ENCODE measurements at regions not wholly inside any gene's neighbourhood (a gene's known extent, or its start where the extent isn't known, plus 50 kb on each side); places are given as distances from the start of the nearest gene placed in this dataset.

DNA sequence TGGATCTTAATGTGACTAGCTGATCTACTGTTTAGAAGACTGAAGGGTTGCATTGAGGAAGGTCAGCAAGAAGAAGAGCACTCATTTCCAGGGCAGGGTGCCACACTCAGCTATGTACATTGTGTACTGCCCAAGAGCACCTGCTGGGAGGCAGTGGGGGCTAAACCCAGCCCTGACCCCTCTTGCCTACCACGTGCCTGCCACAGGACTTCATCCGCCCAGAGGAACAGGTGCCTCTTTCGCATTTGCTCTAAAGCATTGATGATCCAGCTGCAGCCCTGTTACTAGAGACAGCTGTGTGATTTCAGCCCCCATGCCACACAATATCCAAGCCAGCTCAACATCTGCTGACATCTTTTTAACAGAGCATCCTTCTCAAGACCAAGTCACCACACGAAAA is 341.8 kb downstream of the LMX1A start:
- DNase-seq: no peak

DNA sequence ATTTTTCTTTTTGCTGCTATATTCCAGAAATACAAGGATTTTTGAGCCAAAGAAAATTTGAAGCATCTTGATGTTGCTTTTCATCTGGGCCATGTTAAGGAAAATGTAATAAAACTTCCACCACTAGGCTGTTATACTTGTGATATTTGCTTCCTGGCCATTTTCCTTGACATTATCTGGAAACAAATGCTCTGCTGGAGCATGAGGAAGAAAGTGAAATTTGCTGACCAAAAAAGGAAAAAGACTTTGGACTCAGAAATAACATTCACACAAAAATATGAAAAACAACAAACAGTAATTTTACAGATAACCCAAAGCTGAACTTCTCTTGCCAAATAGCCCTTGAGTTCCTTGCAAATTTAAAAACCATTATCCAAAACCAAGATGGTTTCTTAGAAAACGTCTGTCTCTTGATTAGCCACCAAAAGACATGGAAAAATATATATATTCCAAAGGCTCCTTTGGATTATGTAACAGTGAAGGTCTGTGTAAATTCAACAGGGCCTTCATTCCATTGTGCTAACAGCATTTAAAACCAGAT is 344.5 kb downstream of the LMX1A start:
- no peak for DNase-seq

DNA sequence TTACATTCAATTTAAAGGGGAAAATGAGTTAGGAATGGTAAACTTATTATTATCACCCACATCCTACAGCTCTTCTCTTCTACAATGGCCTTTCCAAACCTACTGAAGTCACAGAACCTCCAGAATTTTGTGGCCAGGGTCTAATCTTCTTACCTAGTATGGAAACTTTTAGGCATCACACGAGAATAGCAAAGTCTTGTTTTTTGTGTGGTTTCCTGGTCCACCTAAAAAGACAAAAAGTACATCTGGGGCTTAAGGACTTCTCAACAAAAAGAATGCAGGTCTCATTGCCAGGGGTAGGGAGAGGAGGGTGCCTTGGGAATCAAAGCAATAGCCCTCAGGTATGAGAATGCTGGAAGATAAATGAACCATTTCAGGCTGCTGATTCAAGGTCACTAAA is 345.3 kb downstream of the LMX1A start:
- DNase-seq: no peak

DNA sequence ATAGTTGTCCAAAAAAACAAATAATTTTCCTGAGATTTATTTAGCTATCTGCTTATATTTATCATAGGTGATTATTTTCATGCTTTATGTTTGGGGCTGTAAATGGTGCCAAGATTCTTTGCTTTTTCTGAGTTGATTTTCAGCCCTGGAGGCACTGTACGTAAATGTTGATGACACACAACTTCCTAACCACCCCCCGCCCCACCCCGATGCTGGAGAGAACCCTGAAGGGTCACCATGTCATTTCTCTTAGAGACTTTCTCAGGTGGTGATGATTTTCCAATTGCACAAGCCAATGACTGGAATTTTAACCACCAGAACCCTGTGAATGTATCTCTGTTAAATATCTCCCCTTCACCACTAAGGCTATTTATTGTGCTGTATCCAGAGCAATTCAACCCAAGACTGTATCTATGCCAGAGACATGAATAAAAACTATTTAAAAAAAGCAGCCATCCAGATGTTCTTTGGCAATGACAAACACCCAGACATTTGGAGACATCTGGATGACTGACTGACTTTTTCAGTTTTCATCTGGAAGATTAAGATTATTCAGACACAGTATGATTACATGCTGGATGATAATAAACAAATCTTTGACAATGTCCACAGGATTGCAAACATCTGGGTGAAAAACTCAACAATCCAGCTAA is 346.0 kb downstream of the LMX1A start:
- DNase-seq: no peak

DNA sequence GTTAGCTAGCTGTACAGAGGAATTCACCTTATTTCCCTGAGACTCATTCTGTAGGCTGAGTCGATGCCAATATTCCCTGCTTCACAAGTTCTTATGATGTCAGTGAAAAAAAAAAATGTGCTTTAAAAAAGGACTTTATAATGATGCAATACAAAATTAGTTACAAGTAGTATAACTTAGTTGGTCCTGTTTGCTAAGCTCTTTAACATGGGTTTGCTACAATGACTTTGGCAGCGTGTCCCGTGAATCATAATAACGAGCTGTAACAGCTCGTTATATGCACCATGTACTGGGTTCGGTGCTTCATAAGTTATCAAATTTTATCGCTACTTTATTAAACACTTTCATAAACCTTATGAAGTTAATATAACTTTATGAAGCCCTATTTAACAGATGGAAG is 349.7 kb downstream of the LMX1A start:
- DNase-seq: no peak

DNA sequence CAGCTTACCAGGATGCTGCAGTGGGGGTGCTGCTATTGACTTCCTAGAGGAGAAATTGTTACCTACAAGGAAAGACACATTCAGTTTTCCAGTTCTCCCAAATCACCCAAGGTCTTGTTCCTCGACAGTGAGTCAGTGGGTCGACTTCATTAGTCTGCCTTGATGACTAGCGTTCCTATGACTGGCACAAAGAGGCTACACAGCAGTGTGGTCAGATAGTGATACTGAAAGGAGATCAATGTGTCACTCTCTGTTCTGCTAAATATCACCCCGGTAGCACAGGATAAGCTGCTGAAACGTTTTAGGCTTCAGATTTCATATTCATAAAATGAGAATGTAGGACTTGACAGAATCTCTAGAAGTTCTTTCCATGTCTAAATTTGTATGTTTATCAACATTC is 357.4 kb downstream of the LMX1A start:
- DNase-seq: no peak

DNA sequence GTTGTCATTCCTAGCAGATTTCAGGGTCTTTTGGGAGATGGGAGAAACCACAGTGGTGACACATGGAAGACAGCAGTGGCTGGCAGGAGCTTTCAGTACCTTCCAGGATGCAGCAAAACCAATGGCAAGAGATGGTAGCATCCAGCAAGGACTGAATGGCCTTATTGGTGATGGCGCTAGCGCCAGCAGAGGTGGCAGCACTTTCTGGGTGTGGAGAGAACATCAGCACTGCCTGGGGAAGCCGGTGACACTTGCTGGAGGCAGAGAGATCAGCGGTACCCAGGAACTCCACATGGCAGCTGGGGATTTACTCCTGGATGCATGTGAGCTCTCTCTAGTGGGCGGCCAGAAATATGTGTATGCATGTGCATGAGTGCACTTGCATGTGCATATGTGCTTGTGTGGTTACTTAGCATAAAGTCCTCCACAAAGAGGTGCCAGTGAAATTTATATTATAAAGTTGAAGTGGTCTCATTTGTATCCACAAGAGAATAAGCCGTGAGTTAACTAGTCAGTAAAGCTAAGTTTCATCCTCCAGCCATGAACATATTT is 364.7 kb downstream of the LMX1A start:
- DNase-seq: no peak

DNA sequence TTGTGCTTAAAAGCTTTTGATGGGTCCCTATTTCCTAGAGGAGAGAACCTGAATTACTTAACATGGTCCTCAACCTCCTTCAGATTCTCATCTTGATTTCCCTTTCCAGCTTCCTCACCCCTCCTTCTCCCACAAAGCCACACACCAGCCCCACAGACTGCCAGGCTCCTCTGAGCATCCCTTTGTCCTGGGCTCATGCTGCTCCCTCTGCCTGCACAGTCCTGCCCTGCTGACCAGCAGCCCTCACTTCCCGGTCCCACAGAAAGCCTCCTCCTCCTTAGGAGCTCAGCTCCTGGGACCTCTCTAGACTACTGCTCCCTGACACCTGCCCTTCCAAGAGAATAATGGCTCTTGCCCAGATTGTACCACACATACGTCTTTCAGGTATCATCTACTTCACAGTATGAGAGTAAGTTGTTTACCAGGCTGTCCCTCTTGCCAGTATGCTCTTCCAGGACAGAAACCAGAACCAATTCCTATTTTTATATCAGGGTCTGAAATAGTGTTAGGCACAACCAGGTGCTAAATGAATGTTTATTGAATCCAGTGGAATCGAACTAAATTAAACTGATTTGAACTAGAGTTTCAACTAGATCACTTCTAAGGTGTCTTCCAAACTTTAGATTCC is 373.4 kb downstream of the LMX1A start:
- no peak for DNase-seq

DNA sequence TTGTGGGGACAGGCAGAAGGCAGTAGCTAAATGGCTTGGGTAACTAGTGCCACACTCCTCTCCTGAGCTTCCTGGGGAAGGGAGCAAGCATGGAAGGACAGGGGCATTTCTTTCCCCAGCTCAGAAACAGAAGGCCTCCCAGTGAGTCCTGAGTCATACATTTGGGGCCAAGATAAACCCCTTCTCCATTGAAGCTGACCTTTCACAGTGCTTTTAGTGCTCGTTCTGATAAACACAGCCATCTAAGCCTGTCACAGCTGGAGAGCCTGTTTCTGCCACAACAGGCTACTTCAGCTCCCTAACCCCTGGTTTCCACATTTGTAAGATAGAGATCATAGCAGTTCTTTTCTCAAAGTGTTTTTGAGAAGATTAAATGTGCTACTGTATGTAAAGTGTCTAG is 374.0 kb downstream of the LMX1A start:
- DNase-seq: no peak

DNA sequence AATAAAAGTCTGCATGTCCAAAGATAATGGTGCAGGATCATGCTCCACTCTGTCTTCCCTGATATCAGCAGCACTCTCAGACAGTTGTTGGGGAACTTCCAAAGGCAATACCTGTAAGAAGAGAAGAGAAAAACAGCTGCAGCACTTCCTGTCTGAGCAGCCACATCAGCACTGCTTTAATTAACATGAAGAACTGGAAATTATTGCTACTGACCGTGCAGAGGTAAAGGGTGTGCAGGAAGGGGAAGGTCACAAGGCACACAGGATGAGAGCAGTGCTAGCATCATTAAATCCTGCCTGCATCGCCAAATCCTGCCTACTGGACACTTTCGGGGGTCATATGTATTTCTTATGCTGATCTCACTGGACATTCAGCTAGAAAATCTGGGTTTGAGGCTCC is 379.0 kb downstream of the LMX1A start:
- DNase-seq: no peak

DNA sequence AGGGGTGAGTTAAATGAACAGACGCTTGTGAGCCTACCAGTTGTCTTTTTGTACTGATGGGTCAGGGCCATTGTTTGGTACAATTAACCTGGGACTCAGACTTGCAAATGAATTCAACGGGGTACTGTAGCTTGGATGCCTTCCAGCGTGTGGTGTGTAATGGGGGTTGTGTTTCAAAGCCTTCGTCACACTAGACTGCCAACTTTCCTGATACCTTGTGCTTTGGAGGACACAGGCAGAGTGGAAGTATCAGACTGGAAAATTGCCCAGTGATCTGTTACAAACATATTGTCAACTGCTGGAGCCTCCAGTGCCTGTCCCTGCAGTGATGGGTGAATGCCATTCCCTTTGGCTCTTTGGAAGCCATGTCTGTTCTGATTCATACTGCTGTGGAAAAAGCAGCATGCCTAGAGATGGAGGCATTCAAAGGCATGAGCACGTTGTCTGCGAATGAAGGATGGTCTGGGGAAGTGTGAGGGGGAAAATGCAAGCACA is 384.5 kb downstream of the LMX1A start:
- DNase-seq: no peak

DNA sequence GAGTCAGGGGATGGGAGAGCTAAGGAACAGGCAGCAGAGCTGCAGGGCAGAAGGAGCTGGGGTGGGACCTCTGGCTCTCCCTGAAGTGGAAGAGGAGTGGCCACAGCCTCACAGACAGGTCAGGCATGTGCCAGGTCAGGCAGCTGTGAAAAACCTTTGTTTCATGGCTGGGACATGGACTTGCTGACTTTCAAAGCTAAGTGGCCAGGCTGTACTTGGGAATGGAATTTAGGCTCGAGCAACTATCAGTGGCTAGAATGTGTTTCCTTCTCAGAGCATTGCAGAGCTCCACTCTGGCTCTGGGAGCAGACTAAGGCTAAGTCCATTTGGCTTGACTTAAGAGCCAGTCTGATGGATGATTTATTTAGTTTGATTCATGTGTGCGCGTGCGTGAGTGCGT is 385.1 kb downstream of the LMX1A start:
- no peak for DNase-seq

DNA sequence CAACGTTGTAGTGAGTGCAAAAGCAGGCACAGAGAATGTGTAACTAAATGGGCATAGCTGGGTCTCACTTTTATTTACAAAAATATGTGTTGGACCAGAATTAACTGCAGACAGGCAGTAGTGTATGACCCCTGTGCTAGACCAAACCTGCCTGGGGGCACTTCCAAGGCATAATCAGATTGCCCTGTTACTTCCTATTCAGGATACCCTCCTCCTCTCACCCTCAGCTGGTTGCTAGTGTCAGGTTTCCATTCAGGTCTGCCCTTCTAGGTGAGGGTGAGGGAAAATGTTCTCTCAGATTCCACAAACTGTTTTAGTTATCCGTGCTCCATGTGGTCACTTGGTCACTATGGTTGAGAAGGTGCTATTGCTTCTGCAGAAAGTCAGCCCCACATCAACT is 387.3 kb downstream of the LMX1A start:
- DNase-seq: no peak

DNA sequence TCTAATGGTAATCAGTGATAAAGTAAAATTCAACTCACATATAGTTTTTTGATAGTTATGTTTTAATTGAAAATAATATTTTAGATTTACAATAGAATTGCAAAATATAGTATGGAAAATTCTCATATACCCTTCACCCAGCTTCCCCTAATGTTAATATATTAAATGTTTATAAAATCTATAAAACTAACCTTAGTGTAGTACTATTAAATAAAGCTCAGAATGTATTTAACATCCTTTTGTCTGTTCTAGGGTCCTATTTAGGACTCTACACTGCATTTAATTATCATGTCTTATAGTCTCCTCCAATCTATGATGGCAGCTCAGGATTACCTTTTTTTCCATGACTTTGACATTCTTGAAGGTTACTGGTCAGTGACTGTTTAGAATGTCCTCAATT is 389.2 kb downstream of the LMX1A start:
- DNase-seq: no peak

DNA sequence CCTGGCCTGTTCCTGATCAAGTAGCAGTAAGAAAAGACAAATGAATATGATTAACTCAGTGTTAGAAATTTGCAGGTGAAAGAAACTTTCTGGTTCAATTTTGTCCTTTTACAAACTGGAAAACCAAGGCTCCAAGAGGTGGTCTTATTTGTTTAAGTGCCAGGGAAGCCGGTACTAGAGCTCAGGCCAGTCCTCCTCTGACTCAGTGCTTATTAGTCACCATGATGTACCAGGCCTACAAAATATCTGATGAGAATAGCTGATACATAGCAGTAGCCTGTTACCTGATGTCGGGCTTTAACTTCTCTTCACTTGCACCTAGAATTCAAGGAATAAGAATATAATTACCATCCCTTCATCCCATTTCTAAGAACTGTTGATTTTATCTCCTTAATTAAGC is 394.8 kb downstream of the LMX1A start:
- no peak for DNase-seq

DNA sequence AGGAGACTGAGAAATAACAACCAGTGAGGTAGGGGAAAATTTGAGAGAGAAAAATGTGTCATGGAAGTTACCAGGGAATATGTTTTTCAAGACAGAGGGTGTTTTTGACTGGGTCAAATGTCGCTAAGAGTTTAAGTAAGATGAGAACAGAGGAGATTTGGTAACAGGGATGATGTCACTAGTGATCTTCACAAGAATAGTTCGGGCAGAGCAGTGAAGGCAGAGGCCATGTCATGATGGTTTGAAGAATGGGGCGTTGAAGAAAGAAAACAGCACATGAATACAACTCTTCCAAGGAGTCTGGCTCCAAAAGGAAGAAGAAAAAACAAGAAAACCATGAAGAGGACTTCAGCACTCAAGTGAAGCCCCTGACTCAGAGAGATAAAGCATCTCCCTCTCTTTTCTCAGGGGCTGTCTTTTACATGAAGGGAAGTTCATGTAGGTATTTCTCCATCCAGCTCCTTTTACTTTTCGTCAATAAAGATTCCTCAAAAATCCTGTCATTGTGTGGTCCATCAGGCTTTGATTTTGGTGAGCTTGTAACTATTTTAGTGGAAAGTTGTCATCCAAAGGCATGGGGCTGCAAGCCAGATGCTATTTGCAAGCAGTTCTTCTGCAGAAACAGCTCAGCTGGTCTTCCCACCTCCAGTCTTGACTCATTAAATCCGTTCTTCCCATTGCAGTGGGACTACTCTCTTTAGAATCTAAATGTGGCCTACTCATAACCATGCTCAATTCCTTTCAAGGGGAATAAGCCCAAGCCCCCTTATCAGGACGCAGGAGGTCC is 397.3 kb downstream of the LMX1A start:
- DNase-seq: no peak

DNA sequence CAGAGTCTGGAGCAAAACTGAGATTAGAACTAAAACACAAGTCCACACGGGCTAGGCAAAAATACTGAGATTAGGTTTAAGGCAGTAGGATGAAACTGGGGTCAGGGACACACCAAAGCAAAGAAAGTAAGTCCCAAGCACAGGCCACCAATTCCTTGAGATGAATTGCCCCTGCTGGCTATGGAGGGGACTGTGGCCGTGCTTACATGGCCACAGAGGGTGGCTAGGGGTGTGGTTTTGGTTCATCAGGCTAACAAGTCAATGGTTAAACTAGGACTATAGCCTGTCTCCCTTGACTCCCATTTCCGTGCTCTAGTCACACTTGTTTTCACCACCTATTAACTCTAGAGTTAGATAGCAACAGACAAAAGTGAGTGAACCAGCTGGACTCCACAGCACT is 394.8 kb downstream of the PBX1 start:
- no peak for DNase-seq

DNA sequence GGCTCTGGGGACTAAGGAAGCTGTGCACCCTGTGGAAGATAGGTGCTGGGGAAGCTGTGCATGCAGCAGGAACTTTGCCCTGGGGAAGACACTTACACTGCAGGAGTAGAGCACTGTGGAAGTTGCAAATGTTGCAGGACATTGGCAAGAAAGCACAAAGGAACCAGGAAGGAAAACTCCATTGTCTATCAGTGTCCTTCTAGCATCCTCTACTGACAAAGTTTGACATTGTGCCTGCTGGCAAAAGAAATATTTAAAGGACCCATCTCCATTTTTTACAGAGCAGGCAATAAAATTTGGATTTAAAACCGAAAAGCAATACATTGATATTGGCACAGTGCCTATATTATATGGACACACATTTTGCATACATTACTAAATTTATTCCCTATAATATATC is 394.1 kb downstream of the PBX1 start:
- no peak for DNase-seq

DNA sequence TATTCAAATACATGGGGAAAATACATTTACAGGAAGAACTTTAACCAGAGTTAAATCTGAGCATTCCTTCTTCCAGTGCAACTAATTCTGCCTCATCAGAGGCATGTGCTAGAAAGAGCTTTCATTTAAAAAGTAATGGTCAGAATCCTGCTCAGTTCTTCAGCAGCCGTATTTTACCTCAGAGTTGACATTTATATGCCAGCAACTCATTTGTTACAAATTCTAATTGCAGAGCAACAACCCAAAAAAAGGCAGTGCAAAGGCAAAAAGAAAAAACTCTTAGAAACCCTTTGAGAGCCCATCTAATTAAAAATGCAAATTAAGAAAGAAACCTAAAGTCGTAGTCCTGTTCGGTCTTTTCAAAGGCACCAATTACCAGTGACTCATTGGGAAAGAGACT is 392.5 kb downstream of the PBX1 start:
- no peak for DNase-seq

DNA sequence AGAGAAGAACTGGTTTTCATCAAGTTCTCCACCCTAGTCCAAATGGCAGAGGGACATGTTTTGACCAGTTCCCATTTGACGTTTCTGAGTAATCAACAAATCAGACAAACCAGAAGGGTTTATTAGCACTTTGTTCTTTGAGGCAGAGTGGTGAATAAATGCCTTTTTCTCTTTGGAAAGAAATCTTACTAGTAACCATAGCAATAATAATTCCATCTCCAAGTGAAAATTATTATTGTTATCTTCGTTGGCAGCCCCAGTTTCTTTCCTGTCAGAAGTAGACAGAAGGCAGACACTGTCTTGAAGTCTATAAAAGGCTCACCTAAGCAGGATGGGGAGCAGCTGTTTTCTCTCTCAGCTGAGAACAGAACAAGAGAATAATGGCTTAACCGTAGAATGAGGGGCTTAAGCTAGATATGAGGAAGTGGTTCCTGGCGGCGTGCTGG is 391.6 kb downstream of the PBX1 start:
- no peak for DNase-seq

DNA sequence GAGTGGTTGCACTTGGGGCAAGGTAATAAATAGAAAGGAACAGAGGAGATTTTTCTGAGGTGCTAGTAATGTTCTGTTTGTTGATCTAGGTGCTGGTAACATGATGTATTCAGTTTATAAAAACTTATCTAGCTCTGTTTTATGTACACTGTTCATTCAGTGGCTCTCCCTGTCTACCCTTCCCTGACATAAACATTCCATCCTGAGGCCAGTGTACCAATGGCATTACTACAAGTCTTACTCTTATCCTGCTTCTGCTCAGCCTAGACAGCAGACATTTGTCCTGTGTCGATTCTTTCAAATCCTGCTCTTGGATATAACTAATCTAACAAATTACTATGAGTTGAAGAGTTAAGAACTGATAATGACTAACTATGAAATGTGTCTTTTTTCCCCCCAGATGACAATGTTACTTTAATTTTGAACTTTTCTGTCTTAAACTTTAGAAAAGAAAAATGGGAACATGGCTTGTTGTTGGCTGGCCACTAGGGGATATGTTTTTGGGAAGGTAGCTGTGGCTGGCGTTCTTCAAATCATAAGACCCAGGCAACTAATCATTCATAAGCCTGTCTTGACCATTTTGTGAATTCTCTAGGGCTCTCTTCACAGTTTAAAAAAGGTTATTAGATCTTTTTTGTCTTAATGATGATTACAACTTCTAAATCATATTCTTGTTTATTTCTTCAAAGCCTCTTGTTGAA is 390.9 kb downstream of the PBX1 start:
- no peak for DNase-seq

DNA sequence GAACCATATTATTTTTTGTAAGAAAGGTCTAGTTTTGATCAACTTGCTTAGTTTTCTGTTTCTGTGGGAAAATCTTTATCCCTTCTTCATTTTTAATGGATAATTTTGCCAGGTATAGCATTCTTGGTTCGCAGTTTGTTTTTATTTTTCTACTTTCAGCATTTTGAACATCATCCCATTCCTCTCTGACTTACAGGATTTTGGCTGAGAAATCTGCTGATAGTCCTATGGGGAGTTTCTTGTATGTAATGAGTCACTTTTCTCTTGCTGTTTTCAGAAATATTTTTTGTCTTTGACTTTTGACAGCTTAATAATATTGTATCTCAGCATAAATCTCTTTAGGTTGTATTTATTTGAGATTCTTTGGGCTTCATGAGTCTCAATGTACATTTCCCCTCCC is 389.1 kb downstream of the PBX1 start:
- DNase-seq: no peak

DNA sequence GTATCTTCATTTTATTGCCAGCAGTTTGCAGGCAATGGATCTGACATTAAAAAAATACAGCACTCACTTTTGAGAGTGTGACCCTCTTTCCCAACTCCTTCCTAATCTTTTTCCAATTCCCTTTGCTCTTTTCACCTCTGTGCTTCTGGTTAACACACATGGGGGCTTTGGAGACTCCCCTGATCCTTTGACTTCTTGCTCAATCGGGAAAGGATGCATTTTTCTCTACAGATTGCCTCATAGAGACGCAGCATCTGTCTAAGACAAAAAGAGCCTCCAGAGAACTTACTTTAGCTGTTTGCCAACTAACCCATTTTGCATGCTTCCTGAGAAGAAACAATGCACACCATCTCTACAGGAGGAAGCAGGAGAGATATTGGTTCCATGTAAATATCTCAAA is 378.3 kb downstream of the PBX1 start:
- no peak for DNase-seq

All from activated CD4-positive, alpha-beta T cell treated with anti-CD3 and anti-CD28 coated beads, Interleukin-2, Interleukin-6, amounts not matched to agents 100 ng/mL and 50 ng/mL, durations not matched to agents 16 hours and 8 hours (primary cell).